ENCODE measurements at regions not wholly inside any gene's neighbourhood (a gene's known extent, or its start where the extent isn't known, plus 50 kb on each side); places are given as distances from the start of the nearest gene placed in this dataset.

- TF ChIP-seq CTCF (conservative IDR thresholded peaks at IDR 0.05), result no peak
- Mint-ChIP-seq H3K4me1 (no peaks in the 10 kb centered on the region), H3K9me3 (no peaks in the 10 kb centered on the region), H3K27ac (ENCODE audit: unreplicated experiment) (no peak overlapping the region), H3K27me3 (ENCODE audit: low read depth) (peaks cover 3% of the 10 kb centered on the region), H3K4me3 (no peak overlapping the region), H3K36me3 (ENCODE audit: low read depth) (no peaks in the 10 kb centered on the region)
- no peak for DNase-seq (ENCODE audit: low read depth, low spot score)
Measured at GRCh38 chr16:17866996-17867395, 396.2 kb upstream of the XYLT1 start.

GRCh38 chr16:17861981-17862479 lies 391.3 kb upstream of the XYLT1 start:
- no peaks in the 10 kb centered on the region for H3K9me3 Mint-ChIP-seq
- no peak overlapping the region for H3K27ac Mint-ChIP-seq (ENCODE audit: unreplicated experiment)

GRCh38 chr16:17858061-17858460 lies 387.3 kb upstream of the XYLT1 start:
- H3K27ac Mint-ChIP-seq (ENCODE audit: unreplicated experiment), result no peak overlapping the region
- H3K27me3 Mint-ChIP-seq (ENCODE audit: low read depth), result peaks cover 3% of the 10 kb centered on the region
- TF ChIP-seq CTCF (conservative IDR thresholded peaks at IDR 0.05), result no peak
- H3K9me3 Mint-ChIP-seq, result peaks cover 3% of the 10 kb centered on the region
- peaks cover 11% of the 10 kb centered on the region for H3K4me1 Mint-ChIP-seq
- no peaks in the 10 kb centered on the region for H3K36me3 Mint-ChIP-seq (ENCODE audit: low read depth)
- H3K4me3 Mint-ChIP-seq, result no peak overlapping the region
- no peak for DNase-seq (ENCODE audit: low read depth, low spot score)

More at GRCh38 chr16:17861981-17862479, 391.3 kb upstream of the XYLT1 start:
- DNase-seq (ENCODE audit: low read depth, low spot score), result no peak
- H3K4me3 Mint-ChIP-seq, result no peak overlapping the region
- no peaks in the 10 kb centered on the region for H3K36me3 Mint-ChIP-seq (ENCODE audit: low read depth)
- no peak for TF ChIP-seq CTCF (conservative IDR thresholded peaks at IDR 0.05)
- peaks cover 3% of the 10 kb centered on the region for H3K27me3 Mint-ChIP-seq (ENCODE audit: low read depth)
- peaks cover 11% of the 10 kb centered on the region for H3K4me1 Mint-ChIP-seq

DNA sequence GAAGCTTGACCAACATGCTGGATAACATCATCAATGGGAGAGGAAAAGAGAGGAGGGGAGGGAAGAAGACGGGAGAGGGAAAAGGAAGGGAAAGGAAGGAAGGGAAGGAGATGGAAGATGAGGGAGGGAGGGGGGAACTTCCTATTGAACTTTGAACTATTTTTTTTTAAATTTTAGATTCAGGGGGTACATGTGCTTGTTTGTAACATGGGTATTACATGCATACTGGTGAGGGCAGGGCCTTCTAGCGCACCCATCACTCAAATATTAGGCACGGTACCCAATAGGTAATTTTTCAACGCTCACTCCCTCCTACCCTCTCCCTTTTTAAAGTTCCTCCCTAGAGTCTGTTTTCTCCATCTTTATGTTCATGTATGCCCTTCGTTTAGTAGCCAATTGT lies 383.2 kb upstream of the XYLT1 start:
- no peaks in the 10 kb centered on the region for H3K36me3 Mint-ChIP-seq (ENCODE audit: low read depth)
- peaks cover 8% of the 10 kb centered on the region for H3K27me3 Mint-ChIP-seq (ENCODE audit: low read depth)
- TF ChIP-seq CTCF (conservative IDR thresholded peaks at IDR 0.05), result no peak
- peaks cover 3% of the 10 kb centered on the region for H3K9me3 Mint-ChIP-seq
- no peak for DNase-seq (ENCODE audit: low read depth, low spot score)
- H3K4me3 Mint-ChIP-seq, result no peak overlapping the region
- peaks cover 25% of the 10 kb centered on the region for H3K4me1 Mint-ChIP-seq
- H3K27ac Mint-ChIP-seq (ENCODE audit: unreplicated experiment), result no peak overlapping the region

GRCh38 chr16:17852977-17853702 lies 382.4 kb upstream of the XYLT1 start:
- no peak for DNase-seq (ENCODE audit: low read depth, low spot score)
- no peak overlapping the region for H3K27ac Mint-ChIP-seq (ENCODE audit: unreplicated experiment)
- peaks cover 10% of the 10 kb centered on the region for H3K27me3 Mint-ChIP-seq (ENCODE audit: low read depth)
- H3K36me3 Mint-ChIP-seq (ENCODE audit: low read depth), result no peaks in the 10 kb centered on the region
- no peak overlapping the region for H3K4me3 Mint-ChIP-seq
- peaks cover 20% of the 10 kb centered on the region for H3K4me1 Mint-ChIP-seq
- H3K9me3 Mint-ChIP-seq, result peaks cover 3% of the 10 kb centered on the region
- TF ChIP-seq CTCF (conservative IDR thresholded peaks at IDR 0.05), result no peak
